ENCODE measurements at regions not wholly inside any gene's neighbourhood (a gene's known extent, or its start where the extent isn't known, plus 50 kb on each side); places are given as distances from the start of the nearest gene placed in this dataset.

- no peak for DNase-seq
- intact Hi-C loops (cut with DNase I): no loop called here
Observed at GRCh38 chrX:13911586-13911985, 94.7 kb upstream of the GPM6B start.

DNA sequence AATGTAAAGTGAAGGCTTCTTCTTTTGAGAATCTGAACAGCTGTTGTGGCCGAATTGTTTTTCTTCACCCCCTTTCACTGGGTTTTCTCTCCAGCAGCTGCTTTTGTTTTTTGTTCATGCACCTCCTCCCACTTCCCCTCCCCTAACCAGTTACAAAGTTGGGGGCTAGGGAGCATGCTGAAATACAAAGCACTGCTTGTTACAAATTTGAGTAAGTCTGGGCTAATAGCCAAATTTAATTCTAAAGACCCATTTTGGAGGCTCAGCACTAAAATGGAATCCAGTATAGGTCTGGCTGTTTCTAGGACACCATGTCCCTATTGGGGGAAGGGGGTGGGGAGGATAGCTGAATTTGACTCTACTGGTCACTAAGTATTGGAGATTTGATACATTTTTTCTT, 89.2 kb upstream of the GPM6B start:
- peak in 4 of 10 donors; percentile 20 to 86 (median 28) for DNase-seq
- intact Hi-C loops (cut with DNase I): no loop called here

- intact Hi-C loops (cut with DNase I): no loop called here
- no peak for DNase-seq
Observed at GRCh38 chrX:13903405-13903804, 86.5 kb upstream of the GPM6B start.

- no peak for DNase-seq
- intact Hi-C loops (cut with DNase I): no loop called here
Observed at GRCh38 chrX:13902406-13902805, 85.5 kb upstream of the GPM6B start.

- no peak for DNase-seq
- intact Hi-C loops (cut with DNase I): no loop called here
Observed at GRCh38 chrX:13901354-13901753, 84.5 kb upstream of the GPM6B start.

DNA sequence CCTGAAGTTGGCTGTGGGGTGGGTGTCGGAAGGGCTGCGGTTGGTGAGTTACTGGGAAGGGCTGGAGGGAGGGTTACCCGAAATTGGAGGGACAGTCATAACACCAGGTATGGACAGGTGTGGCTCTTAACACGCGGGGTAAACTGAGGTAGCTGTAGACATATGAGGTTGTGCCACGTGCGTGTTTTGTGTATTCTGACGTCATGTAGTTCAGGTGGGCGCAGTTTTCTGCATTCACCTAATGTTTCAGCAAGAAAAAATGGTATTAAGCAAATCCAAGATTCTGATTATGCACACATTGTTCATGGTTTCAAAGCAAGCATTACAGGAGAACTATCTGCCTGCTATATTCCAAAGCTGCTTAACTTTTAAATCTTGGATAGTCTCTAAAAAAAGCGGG, 83.5 kb upstream of the GPM6B start:
- DNase-seq: no peak
- intact Hi-C loops (cut with DNase I): no loop called here

- intact Hi-C loops (cut with DNase I): loop anchor here (2.0 to 10.0 kb wide), 2 partner anchors 129 to 245 kb away; partner anchors contain the start of genes GEMIN8 and TCEANC
- no peak for DNase-seq
Observed at GRCh38 chrX:13899607-13900006, 82.7 kb upstream of the GPM6B start.

DNA sequence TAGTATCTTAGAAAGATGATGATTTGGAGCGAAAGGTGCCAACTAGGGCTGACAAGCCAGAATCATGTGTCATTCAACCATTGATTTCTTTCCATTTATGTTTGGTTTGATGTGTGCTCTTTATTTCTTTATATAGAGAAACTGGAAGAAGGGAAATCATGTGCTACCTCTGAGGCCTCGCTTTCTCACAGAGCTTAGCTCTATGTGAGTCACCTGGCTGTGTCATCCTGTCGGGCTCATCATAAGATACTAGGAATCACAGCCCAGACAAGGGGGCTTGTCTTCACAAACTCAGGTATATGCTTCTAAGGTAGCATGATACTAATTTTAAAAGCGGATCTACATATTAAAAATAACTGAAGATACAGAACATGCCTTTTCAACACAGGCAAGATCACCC, 81.7 kb upstream of the GPM6B start:
- DNase-seq: no peak
- intact Hi-C loops (cut with DNase I): loop anchor here (2.0 to 10.0 kb wide), 2 partner anchors 130 to 244 kb away; partner anchors contain the start of genes GEMIN8 and TCEANC

- intact Hi-C loops (cut with DNase I): loop anchor here (2.0 to 10.0 kb wide), 2 partner anchors 131 to 243 kb away; partner anchors contain the start of genes GEMIN8 and TCEANC
- peak in 2 of 10 donors; percentile 32 to 44 for DNase-seq
Observed at GRCh38 chrX:13898083-13898482, 81.2 kb upstream of the GPM6B start.

DNA sequence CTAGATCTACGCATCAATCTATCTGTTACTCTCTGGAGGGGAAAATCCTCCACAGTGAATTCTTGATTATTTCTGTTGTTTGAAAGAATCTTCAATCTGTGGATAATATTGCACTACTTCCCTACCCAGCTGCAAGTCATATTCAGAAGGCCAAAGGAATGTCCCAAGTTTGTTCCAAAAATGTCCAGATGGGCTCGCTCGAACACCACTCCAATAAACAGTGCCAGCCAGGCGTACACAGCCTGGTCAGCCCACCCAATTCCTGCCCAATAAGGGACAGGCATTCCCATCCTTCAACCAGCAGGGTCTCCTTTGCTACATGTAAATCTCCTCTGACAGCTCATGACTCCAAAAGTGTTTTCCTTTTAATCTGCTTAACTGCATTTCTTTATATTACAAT, 80.7 kb upstream of the GPM6B start:
- intact Hi-C loops (cut with DNase I): loop anchor here (10.0 kb wide), 1 partner anchor 243 kb away; the partner anchor contains the start of gene TCEANC
- no peak for DNase-seq

GRCh38 chrX:13894888-13895565, 78.1 kb upstream of the GPM6B start:
- intact Hi-C loops (cut with DNase I): loop anchor here (10.0 kb wide), 1 partner anchor 240 kb away; the partner anchor contains the start of gene TCEANC
- no peak for DNase-seq

- no peak for DNase-seq
- intact Hi-C loops (cut with DNase I): loop anchor here (10.0 kb wide), 1 partner anchor 239 kb away; the partner anchor contains the start of gene TCEANC
Observed at GRCh38 chrX:13893826-13894225, 76.9 kb upstream of the GPM6B start.

DNA sequence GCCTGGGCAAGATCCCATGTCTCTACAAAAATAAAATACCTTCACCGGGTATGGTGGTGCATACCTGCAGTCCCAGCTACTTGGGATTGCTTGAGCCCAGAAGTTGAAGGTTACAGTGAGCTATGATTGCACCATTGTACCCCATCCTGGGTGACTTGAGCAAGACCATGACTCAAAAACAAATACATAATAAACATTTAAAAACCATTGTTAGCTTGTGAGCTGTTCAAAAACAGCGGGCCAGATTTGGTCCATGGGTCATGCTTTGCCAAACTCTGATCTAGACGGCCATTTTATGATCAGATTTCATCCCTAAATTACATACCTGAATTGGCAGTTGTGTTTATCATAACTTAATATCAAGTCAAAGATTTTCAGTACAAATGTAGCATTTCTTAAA, 76.0 kb upstream of the GPM6B start:
- DNase-seq: no peak
- intact Hi-C loops (cut with DNase I): loop anchor here (10.0 kb wide), 1 partner anchor 238 kb away; the partner anchor contains the start of gene TCEANC

DNA sequence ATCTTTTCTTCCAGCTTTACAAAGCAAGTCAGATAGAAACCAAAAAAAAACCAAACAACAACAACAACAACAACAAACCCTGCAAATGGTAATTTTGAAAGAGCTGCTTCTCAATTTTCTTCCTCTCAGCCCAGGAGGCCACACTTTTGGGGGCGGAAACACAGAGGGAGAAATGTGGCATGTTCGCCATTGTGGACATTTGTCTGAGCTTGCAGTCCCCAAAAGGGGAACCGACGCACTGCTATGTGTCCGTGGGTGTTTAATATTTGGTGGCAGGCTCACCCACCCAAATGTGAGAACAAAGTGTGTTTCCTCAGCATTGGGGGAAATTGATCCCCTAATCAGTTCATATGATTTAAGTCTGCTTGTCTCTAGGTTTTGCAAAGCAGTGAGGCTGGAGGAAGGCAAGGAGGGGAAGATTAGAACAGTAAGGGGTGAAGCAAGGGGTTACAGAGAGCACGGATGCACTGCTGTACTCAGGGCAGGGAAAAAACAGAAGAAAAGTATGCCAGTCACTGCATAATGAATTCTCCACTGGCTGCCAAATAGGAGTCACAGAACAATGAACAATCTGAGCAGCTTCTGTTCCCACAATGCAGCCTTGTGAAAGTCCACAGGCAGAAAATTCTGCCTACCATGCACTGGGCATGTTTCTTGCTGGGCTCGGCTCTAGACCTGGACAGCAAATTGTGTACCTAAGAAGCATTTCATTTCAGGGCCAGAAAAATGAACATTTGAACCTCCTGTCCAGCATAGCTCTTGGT, 74.7 kb upstream of the GPM6B start:
- intact Hi-C loops (cut with DNase I): loop anchor here (10.0 kb wide), 1 partner anchor 237 kb away; the partner anchor contains the start of gene TCEANC
- peak in 4 of 10 donors; percentile 29 to 90 (median 46) for DNase-seq

- intact Hi-C loops (cut with DNase I): loop anchor here (10.0 kb wide), 1 partner anchor 236 kb away; the partner anchor contains the start of gene TCEANC
- no peak for DNase-seq
Observed at GRCh38 chrX:13890806-13891205, 73.9 kb upstream of the GPM6B start.

DNA sequence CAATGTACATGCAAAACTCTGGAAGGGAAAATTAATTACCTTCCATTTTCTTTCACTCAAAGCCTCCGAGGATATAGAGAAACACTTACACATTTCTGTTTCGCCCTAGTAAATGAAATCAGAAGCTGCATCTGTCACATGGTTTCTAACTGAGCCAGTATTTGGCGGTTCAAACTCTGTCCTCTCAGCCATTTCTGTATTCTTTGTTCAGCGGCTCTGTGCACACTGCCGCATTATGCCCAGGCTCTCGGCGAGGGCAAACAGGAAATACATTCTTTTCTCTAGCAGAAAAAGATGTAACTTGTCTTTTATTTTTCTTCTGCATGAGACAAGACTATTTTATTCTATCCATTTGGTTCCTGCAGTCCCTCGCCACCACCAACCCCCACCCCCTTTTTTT, 71.4 kb upstream of the GPM6B start:
- intact Hi-C loops (cut with DNase I): loop anchor here (10.0 kb wide), 1 partner anchor 123 kb away; no protein-coding TSS in a partner anchor
- peak in 6 of 10 donors; percentile 20 to 89 (median 40) for DNase-seq

DNA sequence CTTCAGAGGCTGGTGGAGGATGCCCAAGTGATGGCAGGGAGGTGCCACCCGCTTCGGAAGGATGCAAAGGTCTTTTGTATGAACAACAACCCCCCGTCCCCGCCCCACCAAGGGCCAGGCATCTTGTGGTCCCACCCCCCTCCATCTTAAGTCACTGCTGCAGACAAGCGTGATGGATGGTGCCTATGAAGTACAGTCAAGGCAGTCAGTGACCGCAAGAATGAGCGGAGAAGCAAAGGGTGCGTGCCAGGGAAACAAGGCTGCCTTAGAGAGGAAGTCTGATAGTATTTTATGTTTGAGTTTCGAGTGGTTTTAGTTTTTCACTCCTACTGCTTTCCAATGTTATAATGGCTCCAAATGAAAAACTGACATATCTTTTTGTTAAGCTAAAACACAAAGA, 68.7 kb upstream of the GPM6B start:
- intact Hi-C loops (cut with DNase I): loop anchor here (10.0 kb wide), 1 partner anchor 121 kb away; no protein-coding TSS in a partner anchor
- no peak for DNase-seq

- DNase-seq: no peak
- intact Hi-C loops (cut with DNase I): no loop called here
Observed at GRCh38 chrX:13876652-13877051, 59.8 kb upstream of the GPM6B start.

DNA sequence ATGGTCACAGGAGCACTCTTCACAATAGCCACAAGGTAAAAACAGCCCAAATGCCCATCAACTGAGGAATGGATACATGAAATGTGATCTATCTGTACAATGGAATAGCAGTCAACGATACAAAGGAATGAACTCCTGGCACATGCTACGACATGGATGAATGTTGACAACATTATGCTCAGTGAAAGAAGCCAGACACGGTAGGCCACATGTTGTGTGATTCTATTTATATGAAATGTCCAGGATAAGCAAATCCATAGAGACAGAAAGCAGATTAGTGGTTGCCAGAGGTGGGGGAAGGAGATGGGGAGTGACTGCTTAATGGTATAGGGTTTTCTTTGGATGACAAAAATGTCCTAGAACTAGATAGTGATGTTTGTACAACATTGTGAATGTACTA, 58.7 kb upstream of the GPM6B start:
- intact Hi-C loops (cut with DNase I): no loop called here
- no peak for DNase-seq

GRCh38 chrX:13868591-13868990, 51.7 kb upstream of the GPM6B start:
- DNase-seq: no peak
- intact Hi-C loops (cut with DNase I): no loop called here
